GM12878 (cell line): ENCODE measurements at regions not wholly inside any gene's neighbourhood (a gene's known extent, or its start where the extent isn't known, plus 50 kb on each side); places are given as distances from the start of the nearest gene placed in this dataset.

ENCODE experiments used
- ATF2 ChIP-seq: IDR thresholded peaks from 2 replicates; pipeline ENCODE4 v1.6.1; 2012; ENCODE audit warnings: low read length, inconsistent platforms
- BACH1 ChIP-seq: fragments of 450-650 bp; IDR thresholded peaks from 2 replicates; pipeline ENCODE4 v1.6.1; 2017; ENCODE audit warnings: mild to moderate bottlenecking, borderline replicate concordance
- EGR1 ChIP-seq, 2 experiments: IDR thresholded peaks; 1 replicate in 1 of 2; 2 replicates in 1 of 2; pipeline ENCODE4 v1.6.1; 2011 to 2012; ENCODE audit warnings: low read depth in 2 of 2, low read length in 2 of 2, borderline replicate concordance in 1 of 2, mild to moderate bottlenecking in 1 of 2, moderate library complexity in 1 of 2
- IRF5 ChIP-seq: fragments of 450-650 bp; IDR thresholded peaks from 2 replicates; pipeline ENCODE4 v1.6.1; 2017; ENCODE audit warnings: borderline replicate concordance
- JUND ChIP-seq: IDR thresholded peaks from 2 replicates; pipeline ENCODE4 v1.6.1; 2012; ENCODE audit warnings: low read depth, mild to moderate bottlenecking, low read length, improper control_type of control experiment, moderate library complexity
- NBN ChIP-seq: fragments of 450-650 bp; IDR thresholded peaks from 2 replicates; pipeline ENCODE4 v1.6.1; 2016
- NR2C2 ChIP-seq: IDR thresholded peaks from 2 replicates; pipeline ENCODE4 v1.6.1; 2011; ENCODE audit warnings: borderline replicate concordance, low read depth; ENCODE audit not compliant: control insufficient read depth, insufficient read length
- PML ChIP-seq: IDR thresholded peaks from 2 replicates; pipeline ENCODE4 v1.6.1; 2012; ENCODE audit warnings: low read length, inconsistent platforms
- RB1 ChIP-seq: fragments of 450-650 bp; formaldehyde crosslinking; IDR thresholded peaks from 2 replicates; pipeline ENCODE4 v1.6.1; 2017; ENCODE audit warnings: mild to moderate bottlenecking, borderline replicate concordance
- YY1 ChIP-seq: IDR thresholded peaks from 2 replicates; pipeline ENCODE4 v1.6.1; 2011; ENCODE audit warnings: low read depth, mild to moderate bottlenecking, low read length
- ZBTB33 ChIP-seq: fragments of 450-650 bp; IDR thresholded peaks from 2 replicates; pipeline ENCODE4 v1.6.1; 2017; ENCODE audit warnings: mild to moderate bottlenecking
- ZBTB4 ChIP-seq: fragments of 450-650 bp; formaldehyde crosslinking; IDR thresholded peaks from 2 replicates; pipeline ENCODE4 v1.4.0; 2022; ENCODE audit warnings: mild to moderate bottlenecking, moderate library complexity

GRCh38 chr11:116065986-116066385 is 561.8 kb upstream of the CADM1 start (continued):
- TF ChIP-seq ZBTB33: no peak
- TF ChIP-seq IRF5: no peak
- TF ChIP-seq BACH1: no peak
- no peak for TF ChIP-seq EGR1 (IDR thresholded peaks at IDR 0.05; ENCODE audit: borderline replicate concordance in 1 of 2, low read depth in 2 of 2, low read length in 2 of 2)
- no peak for TF ChIP-seq NR2C2
- no peak for TF ChIP-seq ZBTB4
- no peak for TF ChIP-seq RB1
- TF ChIP-seq NBN: no peak
- no peak for TF ChIP-seq JUND
- no peak for TF ChIP-seq YY1
- TF ChIP-seq PML: no peak
- TF ChIP-seq ATF2: no peak
